HEK293 (cell line): ENCODE measurements at regions not wholly inside any gene's neighbourhood (a gene's known extent, or its start where the extent isn't known, plus 50 kb on each side); places are given as distances from the start of the nearest gene placed in this dataset.
A peak's percentile ranks its signal among the peaks of the same experiment; 100 is the strongest.
"Not testable (repeated sequence)": the region's sequence is repeated elsewhere in the genome, so short reads cannot be mapped to it uniquely, and the experiment has no call there.

Experiments
- CTCF ChIA-PET: fragments of 350-600 bp; formaldehyde crosslinking; extraction: SDS; loops from one replicate; lab custom pipeline; 2021; ENCODE audit warnings: antibody characterized with exemption; lab: Yijun Ruan, JAX
- POLR2A ChIA-PET: fragments of 300-600 bp; formaldehyde crosslinking; extraction: SDS; loops from one replicate; lab custom pipeline; 2020; ENCODE audit warnings: antibody characterized with exemption, inconsistent platforms; lab: Yijun Ruan, JAX
- H3K27ac ChIP-seq: fragments of 200-500 bp; sonication (Bioruptor generic); 2 replicates; pipeline ENCODE4 v1.5.1; 2014; ENCODE audit warnings: low read depth, low read length, control low read depth, inconsistent platforms; ENCODE audit errors: extremely low read depth
- H3K36me3 ChIP-seq, 2 experiments: fragments of 200-500 bp in 1 of 2; sonication (Bioruptor generic) in 1 of 2; 1 replicate in 1 of 2; 2 replicates in 1 of 2; pipeline ENCODE4 v1.5.1; 2014 to 2017; ENCODE audit warnings: inconsistent platforms in 2 of 2, low read length in 2 of 2; ENCODE audit not compliant: control insufficient read depth in 2 of 2, insufficient read depth in 1 of 2
- H3K4me1 ChIP-seq: fragments of 200-500 bp; sonication (Bioruptor generic); 2 replicates; pipeline ENCODE4 v1.5.1; 2014; ENCODE audit warnings: mild to moderate bottlenecking, low read length, inconsistent platforms; ENCODE audit not compliant: control insufficient read depth, insufficient read depth
- H3K4me3 ChIP-seq: 2 replicates; pipeline ENCODE4 v1.5.1; 2011; ENCODE audit warnings: low read depth, mild to moderate bottlenecking, control low read depth, low read length, moderate library complexity
- H3K9me3 ChIP-seq: fragments of 200-500 bp; sonication (Bioruptor generic); 2 replicates; pipeline ENCODE4 v1.5.1; 2014; ENCODE audit warnings: low read depth, low read length, inconsistent platforms; ENCODE audit not compliant: control insufficient read depth, insufficient read depth
- GFI1B ChIP-seq: fragments of 450-650 bp; formaldehyde crosslinking; IDR thresholded peaks from 2 replicates; pipeline ENCODE4 v1.5.1; 2016; ENCODE audit warnings: missing biosample characterization, missing genetic modification characterization
- INSM2 ChIP-seq: fragments of 450-650 bp; formaldehyde crosslinking; IDR thresholded peaks from 2 replicates; pipeline ENCODE4 v1.5.1; 2016; ENCODE audit warnings: missing biosample characterization, missing genetic modification characterization
- SCRT1 ChIP-seq: fragments of 450-650 bp; formaldehyde crosslinking; IDR thresholded peaks from 2 replicates; pipeline ENCODE4 v1.5.1; 2016; ENCODE audit warnings: missing biosample characterization, missing genetic modification characterization, borderline replicate concordance
- SCRT2 ChIP-seq: fragments of 450-650 bp; formaldehyde crosslinking; IDR thresholded peaks from 2 replicates; pipeline ENCODE4 v1.5.1; 2016; ENCODE audit warnings: missing biosample characterization, missing genetic modification characterization
- SETDB1 ChIP-seq: IDR thresholded peaks from one replicate; pipeline ENCODE4 v1.6.1; 2017; ENCODE audit warnings: mild to moderate bottlenecking, low read length, moderate library complexity, mixed read lengths; ENCODE audit not compliant: insufficient read length
- ZBTB1 ChIP-seq: fragments of 450-650 bp; formaldehyde crosslinking; IDR thresholded peaks from 2 replicates; pipeline ENCODE4 v1.5.1; 2016; ENCODE audit warnings: missing biosample characterization, missing genetic modification characterization
- ZBTB49 ChIP-seq: fragments of 450-650 bp; formaldehyde crosslinking; IDR thresholded peaks from 2 replicates; pipeline ENCODE4 v1.5.1; 2016; ENCODE audit warnings: missing biosample characterization, missing genetic modification characterization, low read depth
- ZIC2 ChIP-seq: fragments of 450-650 bp; formaldehyde crosslinking; IDR thresholded peaks from 2 replicates; pipeline ENCODE4 v1.5.1; 2016; ENCODE audit warnings: missing biosample characterization, missing genetic modification characterization
- ZNF214 ChIP-seq: fragments of 450-650 bp; formaldehyde crosslinking; IDR thresholded peaks from 2 replicates; pipeline ENCODE4 v1.5.1; 2017; ENCODE audit warnings: missing biosample characterization, mild to moderate bottlenecking, missing genetic modification characterization, borderline replicate concordance
- ZNF223 ChIP-seq: fragments of 450-650 bp; formaldehyde crosslinking; IDR thresholded peaks from 2 replicates; pipeline ENCODE4 v1.5.1; 2016; ENCODE audit warnings: missing biosample characterization, missing genetic modification characterization
- ZNF239 ChIP-seq: fragments of 450-650 bp; formaldehyde crosslinking; IDR thresholded peaks from 2 replicates; pipeline ENCODE4 v1.5.1; 2016; ENCODE audit warnings: missing biosample characterization, missing genetic modification characterization
- ZNF266 ChIP-seq: fragments of 450-650 bp; formaldehyde crosslinking; IDR thresholded peaks from 2 replicates; pipeline ENCODE4 v1.5.1; 2016; ENCODE audit warnings: missing biosample characterization, missing genetic modification characterization, low read depth
- ZNF404 ChIP-seq: fragments of 450-650 bp; formaldehyde crosslinking; IDR thresholded peaks from 2 replicates; pipeline ENCODE4 v1.5.1; 2017; ENCODE audit warnings: missing biosample characterization, missing genetic modification characterization
- ZNF426 ChIP-seq: fragments of 450-650 bp; formaldehyde crosslinking; IDR thresholded peaks from 2 replicates; pipeline ENCODE4 v1.5.1; 2017; ENCODE audit warnings: missing biosample characterization, missing genetic modification characterization, mild to moderate bottlenecking, inconsistent platforms, moderate library complexity
- ZNF449 ChIP-seq: fragments of 450-650 bp; formaldehyde crosslinking; IDR thresholded peaks from 2 replicates; pipeline ENCODE4 v1.5.1; 2017; ENCODE audit warnings: missing biosample characterization, mild to moderate bottlenecking, missing genetic modification characterization, moderate library complexity
- ZNF521 ChIP-seq: fragments of 450-650 bp; formaldehyde crosslinking; IDR thresholded peaks from 2 replicates; pipeline ENCODE4 v1.5.1; 2017; ENCODE audit warnings: missing biosample characterization, mild to moderate bottlenecking, missing genetic modification characterization
- ZNF530 ChIP-seq: fragments of 450-650 bp; formaldehyde crosslinking; IDR thresholded peaks from 2 replicates; pipeline ENCODE4 v1.5.1; 2016; ENCODE audit warnings: low read depth, missing biosample characterization, missing genetic modification characterization
- ZNF654 ChIP-seq: fragments of 450-650 bp; formaldehyde crosslinking; IDR thresholded peaks from 2 replicates; pipeline ENCODE4 v1.5.1; 2016; ENCODE audit warnings: low read depth, missing biosample characterization, missing genetic modification characterization
- ZNF747 ChIP-seq: fragments of 450-650 bp; formaldehyde crosslinking; IDR thresholded peaks from 2 replicates; pipeline ENCODE4 v1.5.1; 2016; ENCODE audit warnings: missing biosample characterization, missing genetic modification characterization
- ZNF76 ChIP-seq: fragments of 450-650 bp; formaldehyde crosslinking; IDR thresholded peaks from 2 replicates; pipeline ENCODE4; 2016; ENCODE audit warnings: low read depth, missing biosample characterization, missing genetic modification characterization, borderline replicate concordance
- ZSCAN18 ChIP-seq: fragments of 450-650 bp; formaldehyde crosslinking; IDR thresholded peaks from 2 replicates; pipeline ENCODE4 v1.5.1; 2016; ENCODE audit warnings: missing biosample characterization, missing genetic modification characterization
- ZXDB ChIP-seq: fragments of 450-650 bp; formaldehyde crosslinking; IDR thresholded peaks from 2 replicates; pipeline ENCODE4 v1.5.1; 2016; ENCODE audit warnings: missing biosample characterization, missing genetic modification characterization

- TF ChIP-seq ZNF223, result no peak
- peak; percentile 14; the same call in 1 of the 2 replicates for TF ChIP-seq ZNF654 (tag by site-specific recombination)
- no peak for TF ChIP-seq ZNF449 (tag by site-specific recombination)
- H3K36me3 ChIP-seq, result no peaks in the 10 kb centered on the region
- CTCF ChIA-PET, result interaction anchor here (0.5 to 1.3 kb wide), 11 partner anchors 10 to 1379 kb away, joined by 3 to 4 read pairs (median 3); no protein-coding TSS in a partner anchor
These were observed 82.9 kb downstream of the LAS1L start for GRCh38 chrX:65451663-65452062.

GRCh38 chrX:65420154-65420553 lies 114.4 kb downstream of the LAS1L start:
- Histone ChIP-seq H3K9me3 (peaks cover 2% of the 10 kb centered on the region), H3K4me3 (no peak overlapping the region), H3K27ac (no peak overlapping the region), H3K36me3 (no peaks in the 10 kb centered on the region), H3K4me1 (no peaks in the 10 kb centered on the region)
- ChIA-PET POLR2A (no interaction called here), CTCF (no interaction called here)
- TF ChIP-seq ZNF530 (tag by site-specific recombination) (no peak), SCRT2 (tag by site-specific recombination) (peak; percentile 77), ZNF76 (tag by site-specific recombination) (no peak), SCRT1 (peak; percentile 71; the same call in 1 of the 2 replicates)

More at GRCh38 chrX:65451663-65452062, 82.9 kb downstream of the LAS1L start:
- no peaks in the 10 kb centered on the region; the same call in 1 of the 2 replicates for H3K9me3 ChIP-seq
- POLR2A ChIA-PET, result interaction anchor here (0.6 kb wide), 1 partner anchor 496 kb away, joined by 4 read pairs; no protein-coding TSS in a partner anchor
- no peak overlapping the region for H3K4me3 ChIP-seq
- H3K27ac ChIP-seq, result no peak overlapping the region
- H3K4me1 ChIP-seq, result no peaks in the 10 kb centered on the region

GRCh38 chrX:65407662-65408061 lies 126.9 kb downstream of the LAS1L start:
- H3K36me3 ChIP-seq, H3K9me3 ChIP-seq, H3K4me3 ChIP-seq, H3K4me1 ChIP-seq, CTCF ChIA-PET, POLR2A ChIA-PET, H3K27ac ChIP-seq: not testable (repeated sequence)

- no peaks in the 10 kb centered on the region for H3K36me3 ChIP-seq
- H3K4me3 ChIP-seq, result no peak overlapping the region
- ChIA-PET CTCF (no interaction called here), POLR2A (no interaction called here)
- H3K9me3 ChIP-seq, result no peaks in the 10 kb centered on the region; the same call in 1 of the 2 replicates
- no peaks in the 10 kb centered on the region for H3K4me1 ChIP-seq
- H3K27ac ChIP-seq, result no peak overlapping the region
- TF ChIP-seq ZBTB1 (tag by site-specific recombination) (no peak), ZNF404 (tag by site-specific recombination) (no peak), ZNF521 (tag by site-specific recombination) (no peak), ZSCAN18 (tag by site-specific recombination) (no peak), GFI1B (tag by site-specific recombination) (no peak), ZNF426 (tag by site-specific recombination) (no peak), ZNF239 (no peak), ZBTB49 (tag by site-specific recombination) (no peak), ZIC2 (no peak), INSM2 (tag by site-specific recombination) (no peak), ZNF214 (no peak), ZXDB (tag by site-specific recombination) (no peak), ZNF266 (tag by site-specific recombination) (no peak), SETDB1 (no peak), ZNF747 (tag by site-specific recombination) (no peak)
These were observed 127.4 kb downstream of the LAS1L start for GRCh38 chrX:65407157-65407626.
